Panc1 (cell line): ENCODE measurements at regions not wholly inside any gene's neighbourhood (a gene's known extent, or its start where the extent isn't known, plus 50 kb on each side); places are given as distances from the start of the nearest gene placed in this dataset.

Experiments
- CTCF ChIP-seq: fragments of 450-650 bp; IDR thresholded peaks from 2 replicates; pipeline ENCODE4 v1.5.1; 2017; ENCODE audit warnings: mild to moderate bottlenecking
- POLR2AphosphoS5 ChIP-seq: IDR thresholded peaks from 2 replicates; pipeline ENCODE4 v1.6.1; 2012; ENCODE audit warnings: mild to moderate bottlenecking, low read depth, low read length, moderate library complexity
- SIN3A ChIP-seq: IDR thresholded peaks from 2 replicates; pipeline ENCODE4 v1.6.1; 2012; ENCODE audit warnings: low read depth, mild to moderate bottlenecking, low read length, moderate library complexity, borderline replicate concordance; ENCODE audit not compliant: insufficient read depth
- TF ChIP-seq, protein P1 (sequence below), 2 experiments: IDR thresholded peaks; 2 replicates each; pipeline ENCODE4 v1.6.1; 2011 to 2012; ENCODE audit warnings: low read depth in 2 of 2, control low read depth in 1 of 2, low read length in 1 of 2, mild to moderate bottlenecking in 1 of 2, moderate library complexity in 1 of 2; ENCODE audit not compliant: insufficient read depth in 1 of 2

DNA sequence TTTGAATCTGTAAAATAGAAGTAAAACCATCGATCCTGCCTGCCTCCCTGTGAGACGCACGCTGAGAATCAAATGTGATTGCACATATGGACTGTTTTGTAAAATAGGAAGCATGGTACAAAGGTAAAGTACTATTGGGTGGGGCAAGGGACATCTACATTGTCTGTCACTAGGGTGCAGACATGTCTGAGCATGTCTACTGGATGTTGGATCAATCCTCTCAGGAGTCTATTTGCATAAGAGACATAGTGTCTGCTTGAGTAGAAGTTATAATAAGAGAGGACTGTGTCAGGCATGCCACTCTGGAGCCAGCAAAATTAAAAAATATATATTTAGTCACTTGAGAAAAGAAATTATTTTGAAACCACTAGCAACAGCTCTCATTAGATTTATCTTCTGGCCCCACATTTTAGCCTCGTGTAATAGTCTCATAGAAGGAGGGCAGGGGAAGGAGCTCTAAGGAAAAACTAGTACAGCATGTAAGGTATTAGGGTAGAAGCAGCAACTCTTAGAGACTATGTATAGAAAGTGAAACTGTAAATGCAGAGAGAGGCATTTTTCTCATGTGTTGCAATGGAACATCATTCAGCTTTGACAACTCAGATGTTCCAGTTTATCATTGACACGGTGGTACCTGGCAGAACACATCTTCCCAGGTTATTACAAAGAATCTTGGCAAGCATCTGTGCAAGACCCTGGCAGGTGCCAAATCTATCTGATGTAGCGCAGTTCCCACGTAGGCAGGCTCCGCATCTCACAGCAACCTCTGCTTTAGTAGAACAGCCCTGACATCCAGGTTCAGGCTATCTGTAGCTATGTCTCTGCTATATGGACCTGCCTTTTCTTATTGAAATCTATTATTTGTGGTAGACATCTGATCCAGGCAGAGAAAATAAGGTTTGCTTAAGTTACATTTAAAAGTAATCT lies 85.2 kb upstream of the CHL1 start:
- TF ChIP-seq POLR2AphosphoS5 = no peak
- no peak for TF ChIP-seq CTCF
- TF ChIP-seq, protein P1, sequence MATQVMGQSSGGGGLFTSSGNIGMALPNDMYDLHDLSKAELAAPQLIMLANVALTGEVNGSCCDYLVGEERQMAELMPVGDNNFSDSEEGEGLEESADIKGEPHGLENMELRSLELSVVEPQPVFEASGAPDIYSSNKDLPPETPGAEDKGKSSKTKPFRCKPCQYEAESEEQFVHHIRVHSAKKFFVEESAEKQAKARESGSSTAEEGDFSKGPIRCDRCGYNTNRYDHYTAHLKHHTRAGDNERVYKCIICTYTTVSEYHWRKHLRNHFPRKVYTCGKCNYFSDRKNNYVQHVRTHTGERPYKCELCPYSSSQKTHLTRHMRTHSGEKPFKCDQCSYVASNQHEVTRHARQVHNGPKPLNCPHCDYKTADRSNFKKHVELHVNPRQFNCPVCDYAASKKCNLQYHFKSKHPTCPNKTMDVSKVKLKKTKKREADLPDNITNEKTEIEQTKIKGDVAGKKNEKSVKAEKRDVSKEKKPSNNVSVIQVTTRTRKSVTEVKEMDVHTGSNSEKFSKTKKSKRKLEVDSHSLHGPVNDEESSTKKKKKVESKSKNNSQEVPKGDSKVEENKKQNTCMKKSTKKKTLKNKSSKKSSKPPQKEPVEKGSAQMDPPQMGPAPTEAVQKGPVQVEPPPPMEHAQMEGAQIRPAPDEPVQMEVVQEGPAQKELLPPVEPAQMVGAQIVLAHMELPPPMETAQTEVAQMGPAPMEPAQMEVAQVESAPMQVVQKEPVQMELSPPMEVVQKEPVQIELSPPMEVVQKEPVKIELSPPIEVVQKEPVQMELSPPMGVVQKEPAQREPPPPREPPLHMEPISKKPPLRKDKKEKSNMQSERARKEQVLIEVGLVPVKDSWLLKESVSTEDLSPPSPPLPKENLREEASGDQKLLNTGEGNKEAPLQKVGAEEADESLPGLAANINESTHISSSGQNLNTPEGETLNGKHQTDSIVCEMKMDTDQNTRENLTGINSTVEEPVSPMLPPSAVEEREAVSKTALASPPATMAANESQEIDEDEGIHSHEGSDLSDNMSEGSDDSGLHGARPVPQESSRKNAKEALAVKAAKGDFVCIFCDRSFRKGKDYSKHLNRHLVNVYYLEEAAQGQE (IDR thresholded peaks at IDR 0.05; ENCODE audit: insufficient read depth in 1 of 2, low read depth in 2 of 2, low read length in 1 of 2) = no peak
- TF ChIP-seq SIN3A = no peak
